ENCODE measurements at regions not wholly inside any gene's neighbourhood (a gene's known extent, or its start where the extent isn't known, plus 50 kb on each side); places are given as distances from the start of the nearest gene placed in this dataset.

GRCh38 chr4:64516176-64516575 lies 106.9 kb upstream of the TECRL start:
- no peak for ATAC-seq
- intact Hi-C loops (cut with micrococcal nuclease; ENCODE audit: unreplicated experiment) (no loop called here), in situ Hi-C loops (cut with HindIII; ENCODE audit: low pct_unique_long_range_greater_than_20kb, low sequenced_read_pairs) (no loop called here)
- CTCF ChIA-PET = no interaction called here
- H3K9me3 ChIP-seq (ENCODE audit: control insufficient read depth, insufficient read depth, low read depth, low read length) = no peaks in the 10 kb centered on the region
- H3K27ac ChIP-seq (ENCODE audit: low read length) = no peak overlapping the region
- no peaks in the 10 kb centered on the region for H3K36me3 ChIP-seq (ENCODE audit: control insufficient read depth, insufficient read depth, low read length)
- H3K27me3 ChIP-seq (ENCODE audit: control insufficient read depth, insufficient read depth, low read length) = no peaks in the 10 kb centered on the region
- no peak for DNase-seq (ENCODE audit: low read depth, low spot score)
- BruUV-seq (replicated peaks) = no TSS peak
- POLR2A ChIA-PET = no interaction called here
- TF ChIP-seq CTCF (IDR thresholded peaks at IDR 0.05) (no peak), TCF7L2 (IDR thresholded peaks at IDR 0.05; ENCODE audit: low read depth, low read length) (no peak), REST (IDR thresholded peaks at IDR 0.05; ENCODE audit: insufficient read depth in 1 of 2, low read depth in 2 of 2, low read length in 1 of 2) (no peak), POLR2AphosphoS5 (IDR thresholded peaks at IDR 0.05; ENCODE audit: low read depth, low read length) (no peak), SIN3A (IDR thresholded peaks at IDR 0.05; ENCODE audit: borderline replicate concordance, insufficient read depth, low read depth, low read length) (no peak)
- H3K4me1 ChIP-seq (ENCODE audit: control insufficient read depth, insufficient read depth, low read length) = no peaks in the 10 kb centered on the region
- H3K4me3 ChIP-seq (ENCODE audit: low read depth in 2 of 2, low read length in 2 of 2) = no peak overlapping the region

GRCh38 chr4:64508089-64508488 lies 98.8 kb upstream of the TECRL start:
- ATAC-seq = no peak
- ChIA-PET POLR2A (no interaction called here), CTCF (no interaction called here)
- in situ Hi-C loops (cut with HindIII; ENCODE audit: low pct_unique_long_range_greater_than_20kb, low sequenced_read_pairs) (no loop called here), intact Hi-C loops (cut with micrococcal nuclease; ENCODE audit: unreplicated experiment) (no loop called here)
- TF ChIP-seq SIN3A (IDR thresholded peaks at IDR 0.05; ENCODE audit: borderline replicate concordance, insufficient read depth, low read depth, low read length) = no peak
- TF ChIP-seq CTCF (IDR thresholded peaks at IDR 0.05) = no peak
- TF ChIP-seq TCF7L2 (IDR thresholded peaks at IDR 0.05; ENCODE audit: low read depth, low read length) = no peak
- TF ChIP-seq REST (IDR thresholded peaks at IDR 0.05; ENCODE audit: insufficient read depth in 1 of 2, low read depth in 2 of 2, low read length in 1 of 2) = no peak
- no peak for TF ChIP-seq POLR2AphosphoS5 (IDR thresholded peaks at IDR 0.05; ENCODE audit: low read depth, low read length)
- H3K27ac ChIP-seq (ENCODE audit: low read length) = no peak overlapping the region
- H3K4me3 ChIP-seq (ENCODE audit: low read depth in 2 of 2, low read length in 2 of 2) = no peak overlapping the region
- DNase-seq (ENCODE audit: low read depth, low spot score) = no peak
- no peaks in the 10 kb centered on the region for H3K36me3 ChIP-seq (ENCODE audit: control insufficient read depth, insufficient read depth, low read length)
- H3K9me3 ChIP-seq (ENCODE audit: control insufficient read depth, insufficient read depth, low read depth, low read length) = no peaks in the 10 kb centered on the region
- no peaks in the 10 kb centered on the region for H3K27me3 ChIP-seq (ENCODE audit: control insufficient read depth, insufficient read depth, low read length)
- H3K4me1 ChIP-seq (ENCODE audit: control insufficient read depth, insufficient read depth, low read length) = no peaks in the 10 kb centered on the region
- BruUV-seq (replicated peaks) = no TSS peak

Data from Panc1 (cell line).